ENCODE measurements at regions not wholly inside any gene's neighbourhood (a gene's known extent, or its start where the extent isn't known, plus 50 kb on each side); places are given as distances from the start of the nearest gene placed in this dataset.
"Not testable (repeated sequence)": the region's sequence is repeated elsewhere in the genome, so short reads cannot be mapped to it uniquely, and the experiment has no call there.

- not testable (repeated sequence) for DNase-seq
Observed at GRCh38 chr22:22052548-22053139, 70.1 kb upstream of the TOP3B start.

GRCh38 chr22:22051032-22051431 lies 68.4 kb upstream of the TOP3B start:
- DNase-seq: not testable (repeated sequence)

GRCh38 chr22:22050141-22050775 lies 67.7 kb upstream of the TOP3B start:
- DNase-seq: no peak

- no peak for DNase-seq
Observed at GRCh38 chr22:22049684-22050083, 67.1 kb upstream of the TOP3B start.

GRCh38 chr22:22048981-22049531 lies 66.5 kb upstream of the TOP3B start:
- DNase-seq: no peak

GRCh38 chr22:22048318-22048942 lies 65.8 kb upstream of the TOP3B start:
- DNase-seq: no peak

- DNase-seq: no peak
Observed at GRCh38 chr22:22047776-22048175, 65.2 kb upstream of the TOP3B start.

- no peak for DNase-seq
Observed at GRCh38 chr22:22047266-22047665, 64.7 kb upstream of the TOP3B start.

- no peak for DNase-seq
Observed at GRCh38 chr22:22046370-22046769, 63.8 kb upstream of the TOP3B start.

GRCh38 chr22:22045571-22046335 lies 63.2 kb upstream of the TOP3B start:
- DNase-seq: no peak

GRCh38 chr22:22044153-22044552 lies 61.6 kb upstream of the TOP3B start:
- no peak for DNase-seq

GRCh38 chr22:22043296-22044078 lies 60.9 kb upstream of the TOP3B start:
- no peak for DNase-seq

- DNase-seq: no peak
Observed at GRCh38 chr22:22042599-22043295, 60.2 kb upstream of the TOP3B start.

GRCh38 chr22:22042009-22042408 lies 59.4 kb upstream of the TOP3B start:
- no peak for DNase-seq

- DNase-seq: no peak
Observed at GRCh38 chr22:22040908-22041307, 58.3 kb upstream of the TOP3B start.

- no peak for DNase-seq
Observed at GRCh38 chr22:22040472-22040871, 57.9 kb upstream of the TOP3B start.

GRCh38 chr22:22039286-22040074 lies 56.9 kb upstream of the TOP3B start:
- DNase-seq: no peak

- no peak for DNase-seq
Observed at GRCh38 chr22:22038178-22038880, 55.7 kb upstream of the TOP3B start.

GRCh38 chr22:22037740-22038139 lies 55.2 kb upstream of the TOP3B start:
- no peak for DNase-seq

GRCh38 chr22:22037229-22037628 lies 54.6 kb upstream of the TOP3B start:
- no peak for DNase-seq
